ENCODE measurements at regions not wholly inside any gene's neighbourhood (a gene's known extent, or its start where the extent isn't known, plus 50 kb on each side); places are given as distances from the start of the nearest gene placed in this dataset.

DNA sequence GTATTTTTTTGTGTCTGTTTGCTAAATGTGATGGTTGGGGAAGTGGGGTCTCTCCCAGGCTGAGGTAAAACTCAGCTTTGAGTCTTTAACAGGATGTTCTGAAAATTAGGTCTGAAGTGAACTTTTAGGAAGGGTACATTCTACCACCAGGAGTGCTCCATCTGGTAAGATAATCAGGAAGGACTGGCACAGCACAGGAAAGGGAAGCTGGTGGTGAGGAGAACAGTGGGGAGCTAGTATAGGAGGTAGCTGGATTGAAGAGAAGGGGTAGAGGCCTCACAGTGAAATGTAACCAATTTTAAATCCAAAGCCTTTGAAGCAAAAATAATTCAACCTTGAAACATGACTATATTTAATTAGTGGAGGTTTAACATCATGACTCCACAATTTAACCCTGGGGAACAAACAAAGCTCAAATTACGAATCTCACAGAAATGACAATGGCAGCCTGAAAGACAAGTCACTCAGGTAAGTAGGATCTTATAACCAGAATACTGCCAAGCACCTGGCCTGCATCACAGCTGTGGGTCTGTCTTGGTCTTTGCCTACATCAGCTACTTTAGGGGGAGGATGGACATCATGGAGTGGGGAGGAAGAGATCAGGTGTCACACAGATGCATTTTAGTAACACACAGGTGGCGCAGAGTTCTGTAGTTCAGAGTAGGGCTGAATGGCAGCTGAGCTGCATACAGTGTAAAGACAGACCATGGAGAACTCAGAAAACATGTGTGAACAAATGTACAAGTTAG is 445.3 kb downstream of the DMRT2 start:
- ATAC-seq (no peak), DNase-seq (no peak)
- TF ChIP-seq, protein P1, sequence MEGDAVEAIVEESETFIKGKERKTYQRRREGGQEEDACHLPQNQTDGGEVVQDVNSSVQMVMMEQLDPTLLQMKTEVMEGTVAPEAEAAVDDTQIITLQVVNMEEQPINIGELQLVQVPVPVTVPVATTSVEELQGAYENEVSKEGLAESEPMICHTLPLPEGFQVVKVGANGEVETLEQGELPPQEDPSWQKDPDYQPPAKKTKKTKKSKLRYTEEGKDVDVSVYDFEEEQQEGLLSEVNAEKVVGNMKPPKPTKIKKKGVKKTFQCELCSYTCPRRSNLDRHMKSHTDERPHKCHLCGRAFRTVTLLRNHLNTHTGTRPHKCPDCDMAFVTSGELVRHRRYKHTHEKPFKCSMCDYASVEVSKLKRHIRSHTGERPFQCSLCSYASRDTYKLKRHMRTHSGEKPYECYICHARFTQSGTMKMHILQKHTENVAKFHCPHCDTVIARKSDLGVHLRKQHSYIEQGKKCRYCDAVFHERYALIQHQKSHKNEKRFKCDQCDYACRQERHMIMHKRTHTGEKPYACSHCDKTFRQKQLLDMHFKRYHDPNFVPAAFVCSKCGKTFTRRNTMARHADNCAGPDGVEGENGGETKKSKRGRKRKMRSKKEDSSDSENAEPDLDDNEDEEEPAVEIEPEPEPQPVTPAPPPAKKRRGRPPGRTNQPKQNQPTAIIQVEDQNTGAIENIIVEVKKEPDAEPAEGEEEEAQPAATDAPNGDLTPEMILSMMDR (IDR thresholded peaks at IDR 0.05 in 4 of 5, conservative IDR thresholded peaks at IDR 0.05 in 1 of 5): no peak
- TF ChIP-seq POLR2A (IDR thresholded peaks at IDR 0.05): no peak
- H3K27me3 ChIP-seq: no peaks in the 10 kb centered on the region
- intact Hi-C loops (cut with DNase I; ENCODE audit: low total_unique reads): no loop called here
- in situ Hi-C loops (cut with MboI; ENCODE audit: low sequenced_read_pairs in 4 of 4): no loop called here
- H3K27ac ChIP-seq: no peak overlapping the region
- H3K4me3 ChIP-seq: no peak overlapping the region
- H3K4me1 ChIP-seq: no peaks in the 10 kb centered on the region
- no peaks in the 10 kb centered on the region for H3K9me3 ChIP-seq
- H3K36me3 ChIP-seq: no peaks in the 10 kb centered on the region

DNA sequence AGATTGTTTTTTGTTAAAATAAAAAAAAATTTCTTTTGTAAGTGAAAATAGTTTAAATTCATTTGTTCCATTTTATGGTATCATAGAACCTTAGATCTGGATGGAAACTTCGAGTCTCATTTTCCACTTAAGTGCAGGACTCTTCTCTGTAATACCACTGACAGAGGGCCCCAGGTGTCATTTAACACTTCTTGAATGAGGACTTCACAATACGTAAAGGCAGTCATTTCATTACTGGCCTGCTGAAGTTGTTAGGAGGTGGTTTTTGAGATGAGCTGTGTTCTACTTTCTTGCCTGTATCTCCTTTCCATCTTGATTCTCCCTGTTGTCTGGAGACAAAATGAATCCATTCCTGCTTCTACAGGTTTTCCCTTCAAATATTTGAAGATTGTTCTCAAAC is 455.3 kb downstream of the DMRT2 start:
- in situ Hi-C loops (cut with MboI; ENCODE audit: low sequenced_read_pairs in 4 of 4): no loop called here
- no peaks in the 10 kb centered on the region for H3K4me1 ChIP-seq
- H3K27me3 ChIP-seq: no peaks in the 10 kb centered on the region
- no peak for TF ChIP-seq POLR2A (IDR thresholded peaks at IDR 0.05)
- intact Hi-C loops (cut with DNase I; ENCODE audit: low total_unique reads): no loop called here
- no peak overlapping the region for H3K4me3 ChIP-seq
- ATAC-seq: no peak
- no peaks in the 10 kb centered on the region for H3K36me3 ChIP-seq
- H3K27ac ChIP-seq: no peak overlapping the region
- H3K9me3 ChIP-seq: no peaks in the 10 kb centered on the region
- DNase-seq: no peak

DNA sequence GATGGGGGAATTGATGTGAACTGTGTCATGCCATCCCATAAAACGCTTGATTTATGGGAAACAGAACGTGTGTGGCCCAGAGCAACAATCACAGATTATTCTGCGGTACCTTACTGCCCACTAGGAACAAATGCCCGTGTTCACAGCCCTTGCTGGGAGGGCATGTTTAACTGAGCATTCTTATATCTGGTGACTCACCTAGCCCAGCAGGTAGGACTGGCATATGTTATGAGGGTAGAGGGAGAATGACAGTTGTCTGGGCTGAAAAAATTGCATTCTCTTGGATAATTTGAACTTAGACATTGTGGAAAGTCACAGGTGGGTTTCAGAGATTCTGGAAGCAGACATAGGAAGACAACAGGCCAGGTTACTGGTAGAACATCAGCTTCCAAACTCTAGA is 460.6 kb downstream of the DMRT2 start:
- H3K9me3 ChIP-seq: no peaks in the 10 kb centered on the region
- no peaks in the 10 kb centered on the region for H3K27me3 ChIP-seq
- H3K27ac ChIP-seq: no peak overlapping the region
- no peaks in the 10 kb centered on the region for H3K36me3 ChIP-seq
- H3K4me3 ChIP-seq: no peak overlapping the region
- no peaks in the 10 kb centered on the region for H3K4me1 ChIP-seq
- no peak for ATAC-seq
- no peak for DNase-seq
- in situ Hi-C loops (cut with MboI; ENCODE audit: low sequenced_read_pairs in 4 of 4) (no loop called here), intact Hi-C loops (cut with DNase I; ENCODE audit: low total_unique reads) (no loop called here)
- TF ChIP-seq POLR2A (IDR thresholded peaks at IDR 0.05): no peak
- TF ChIP-seq, protein P1 (IDR thresholded peaks at IDR 0.05 in 4 of 5, conservative IDR thresholded peaks at IDR 0.05 in 1 of 5): no peak

DNA sequence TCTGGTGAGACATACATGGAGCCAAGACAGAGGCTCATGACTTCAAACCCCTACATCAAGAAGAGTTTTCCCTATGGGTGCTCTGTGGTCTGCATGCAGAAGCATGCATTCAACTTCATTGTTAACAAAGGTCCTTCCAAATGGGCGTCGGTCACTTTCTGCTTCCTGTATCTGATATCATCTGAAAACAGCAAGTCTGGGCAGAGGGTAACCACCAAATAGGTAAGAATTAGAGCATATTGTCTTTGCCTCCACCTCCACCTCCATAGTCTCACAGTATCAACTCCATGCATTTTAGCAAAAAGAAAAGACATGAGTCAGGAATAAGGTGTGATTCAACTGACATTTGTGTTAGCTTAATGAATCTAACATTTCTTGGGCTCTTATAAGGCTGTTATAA is 462.9 kb downstream of the DMRT2 start:
- Histone ChIP-seq H3K27ac (no peak overlapping the region), H3K27me3 (no peaks in the 10 kb centered on the region), H3K4me1 (no peaks in the 10 kb centered on the region), H3K36me3 (no peaks in the 10 kb centered on the region), H3K9me3 (no peaks in the 10 kb centered on the region), H3K4me3 (no peak overlapping the region)
- in situ Hi-C loops (cut with MboI; ENCODE audit: low sequenced_read_pairs in 4 of 4) (no loop called here), intact Hi-C loops (cut with DNase I; ENCODE audit: low total_unique reads) (no loop called here)
- no peak for ATAC-seq
- no peak for DNase-seq
- no peak for TF ChIP-seq POLR2A (IDR thresholded peaks at IDR 0.05)
- TF ChIP-seq, protein P1 (IDR thresholded peaks at IDR 0.05 in 4 of 5, conservative IDR thresholded peaks at IDR 0.05 in 1 of 5): no peak

DNA sequence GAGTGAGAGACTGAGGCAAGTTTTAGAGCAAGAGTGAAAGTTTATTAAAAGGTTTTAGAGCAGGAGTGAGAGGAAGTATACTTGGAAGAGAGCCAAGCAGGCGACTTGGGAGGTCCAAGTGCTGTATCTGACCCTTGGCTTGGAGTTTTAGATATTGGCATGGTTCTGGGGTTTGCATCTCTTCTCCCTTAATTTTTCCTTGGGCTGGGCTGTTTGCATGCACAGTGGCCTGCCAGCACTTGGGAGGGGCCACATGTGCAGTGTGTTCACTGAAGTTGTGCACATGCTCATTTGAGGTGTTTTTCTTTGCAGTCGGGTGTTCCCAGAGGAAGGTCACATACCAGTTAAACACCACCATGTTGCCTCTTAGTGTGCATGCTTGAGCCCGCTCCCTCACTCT is 464.1 kb downstream of the DMRT2 start:
- Histone ChIP-seq H3K36me3 (no peaks in the 10 kb centered on the region), H3K27me3 (no peaks in the 10 kb centered on the region), H3K4me3 (no peak overlapping the region), H3K27ac (no peak overlapping the region), H3K9me3 (no peaks in the 10 kb centered on the region), H3K4me1 (no peaks in the 10 kb centered on the region)
- ATAC-seq (no peak), DNase-seq (no peak)
- in situ Hi-C loops (cut with MboI; ENCODE audit: low sequenced_read_pairs in 4 of 4): no loop called here
- intact Hi-C loops (cut with DNase I; ENCODE audit: low total_unique reads): no loop called here
- no peak for TF ChIP-seq POLR2A (IDR thresholded peaks at IDR 0.05)
